GM10266 (cell line): ENCODE measurements at regions not wholly inside any gene's neighbourhood (a gene's known extent, or its start where the extent isn't known, plus 50 kb on each side); places are given as distances from the start of the nearest gene placed in this dataset.

Experiments used
- DNase-seq: peaks from one replicate; pipeline ENCODE4 v3.0.0; 2012; ENCODE audit errors: extremely low spot score
- TF ChIP-seq, protein P1 (sequence below): IDR thresholded peaks from 2 replicates; pipeline ENCODE4 v1.5.1; 2012; ENCODE audit warnings: mild to moderate bottlenecking, low read depth; ENCODE audit not compliant: control insufficient read depth, insufficient read depth; ENCODE audit errors: missing control alignments

DNA sequence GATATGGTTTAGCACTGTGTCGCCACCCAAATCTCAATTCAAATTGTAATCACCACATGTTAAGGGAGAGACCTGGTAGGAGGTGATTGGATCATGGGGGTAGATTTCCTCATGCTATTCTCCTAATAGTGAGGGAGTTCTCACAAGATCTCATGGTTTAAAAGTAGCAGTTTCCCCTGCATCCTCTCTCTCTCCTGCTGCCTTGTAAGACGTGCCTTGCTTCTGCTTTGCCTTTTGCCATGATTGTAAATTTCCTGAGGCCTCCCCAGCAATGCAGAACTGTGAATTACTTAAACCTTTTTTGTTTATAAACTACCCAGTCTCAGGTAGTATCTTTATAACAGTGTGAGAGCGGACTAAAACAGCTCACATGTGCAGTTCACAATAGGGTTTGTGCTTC lies 1668.7 kb upstream of the RAG2 start:
- TF ChIP-seq, protein P1, sequence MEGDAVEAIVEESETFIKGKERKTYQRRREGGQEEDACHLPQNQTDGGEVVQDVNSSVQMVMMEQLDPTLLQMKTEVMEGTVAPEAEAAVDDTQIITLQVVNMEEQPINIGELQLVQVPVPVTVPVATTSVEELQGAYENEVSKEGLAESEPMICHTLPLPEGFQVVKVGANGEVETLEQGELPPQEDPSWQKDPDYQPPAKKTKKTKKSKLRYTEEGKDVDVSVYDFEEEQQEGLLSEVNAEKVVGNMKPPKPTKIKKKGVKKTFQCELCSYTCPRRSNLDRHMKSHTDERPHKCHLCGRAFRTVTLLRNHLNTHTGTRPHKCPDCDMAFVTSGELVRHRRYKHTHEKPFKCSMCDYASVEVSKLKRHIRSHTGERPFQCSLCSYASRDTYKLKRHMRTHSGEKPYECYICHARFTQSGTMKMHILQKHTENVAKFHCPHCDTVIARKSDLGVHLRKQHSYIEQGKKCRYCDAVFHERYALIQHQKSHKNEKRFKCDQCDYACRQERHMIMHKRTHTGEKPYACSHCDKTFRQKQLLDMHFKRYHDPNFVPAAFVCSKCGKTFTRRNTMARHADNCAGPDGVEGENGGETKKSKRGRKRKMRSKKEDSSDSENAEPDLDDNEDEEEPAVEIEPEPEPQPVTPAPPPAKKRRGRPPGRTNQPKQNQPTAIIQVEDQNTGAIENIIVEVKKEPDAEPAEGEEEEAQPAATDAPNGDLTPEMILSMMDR: no peak
- DNase-seq: no peak

DNA sequence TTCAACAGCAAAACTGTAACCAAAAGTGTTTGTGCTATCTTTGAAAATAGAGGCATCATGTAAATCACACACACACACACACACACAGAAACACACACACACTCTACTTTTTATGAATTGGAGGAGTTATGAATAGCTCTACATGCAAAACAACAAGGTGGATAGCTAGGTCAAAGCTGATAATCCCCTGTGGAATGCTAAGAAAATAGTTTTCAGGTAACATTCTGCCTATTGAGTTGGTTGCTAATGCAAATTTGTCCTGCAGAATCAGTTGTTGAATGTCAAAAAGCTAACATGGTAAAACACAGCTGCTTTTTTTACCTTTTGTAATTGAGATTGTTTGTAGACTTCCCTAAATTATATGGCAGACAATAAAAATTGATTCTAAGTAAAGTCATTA lies 1658.4 kb upstream of the RAG2 start:
- TF ChIP-seq, protein P1: no peak
- no peak for DNase-seq

DNA sequence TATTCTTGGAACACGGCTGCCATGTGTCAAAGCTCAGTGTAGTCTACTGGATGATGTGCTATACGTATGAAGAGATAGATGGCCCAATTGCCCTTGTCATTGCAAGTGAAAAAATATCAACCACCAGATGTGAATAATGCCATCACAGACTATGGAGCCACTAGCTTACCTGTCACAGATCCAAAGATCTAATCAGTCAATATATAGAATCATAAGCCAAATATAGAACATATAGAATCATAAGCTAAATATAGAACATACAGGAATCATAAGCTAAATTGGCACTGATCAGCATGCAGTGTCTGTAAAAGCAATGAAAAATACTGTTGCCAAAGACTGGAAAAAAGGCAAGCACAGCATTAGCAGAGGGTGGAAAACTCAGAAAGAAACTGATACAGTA lies 1656.9 kb upstream of the RAG2 start:
- TF ChIP-seq, protein P1: no peak
- DNase-seq: no peak

DNA sequence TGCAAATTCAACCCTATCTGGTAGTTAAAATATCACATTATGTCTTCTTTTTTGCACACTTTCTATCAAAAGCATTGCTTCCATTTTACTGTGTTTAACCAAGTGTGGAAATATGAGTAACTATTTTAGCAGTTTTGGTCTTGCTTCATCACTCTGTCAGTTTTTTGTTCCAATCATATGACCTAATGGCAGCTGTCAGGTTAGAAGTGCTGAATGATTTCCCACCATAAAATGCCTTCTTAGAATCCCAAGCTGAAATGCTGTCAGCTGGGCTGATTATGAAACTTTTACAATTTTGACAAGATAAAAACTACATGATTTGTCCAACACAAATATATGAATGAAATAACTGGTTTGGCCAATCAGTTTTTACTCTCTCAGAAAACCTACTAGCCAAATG lies 1654.6 kb upstream of the RAG2 start:
- DNase-seq: no peak
- TF ChIP-seq, protein P1: no peak

DNA sequence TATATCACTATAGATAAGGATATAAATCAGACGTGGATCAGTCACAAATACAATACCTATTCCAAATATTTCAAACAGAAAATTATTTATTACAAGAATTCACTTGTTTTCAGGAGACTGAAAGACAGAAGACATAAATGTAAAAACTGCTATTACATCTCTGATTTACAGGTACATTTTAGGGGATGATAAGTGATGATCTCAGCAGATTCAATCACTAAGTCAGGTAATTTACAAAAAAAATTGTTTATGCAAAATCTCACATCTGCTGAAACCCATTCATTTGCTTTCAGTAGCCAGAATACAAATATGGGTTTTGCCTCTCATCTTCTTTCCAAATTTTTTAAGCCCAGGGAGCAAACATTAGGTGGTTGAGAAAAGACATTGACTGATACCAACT lies 1648.4 kb upstream of the RAG2 start:
- TF ChIP-seq, protein P1: no peak
- no peak for DNase-seq

DNA sequence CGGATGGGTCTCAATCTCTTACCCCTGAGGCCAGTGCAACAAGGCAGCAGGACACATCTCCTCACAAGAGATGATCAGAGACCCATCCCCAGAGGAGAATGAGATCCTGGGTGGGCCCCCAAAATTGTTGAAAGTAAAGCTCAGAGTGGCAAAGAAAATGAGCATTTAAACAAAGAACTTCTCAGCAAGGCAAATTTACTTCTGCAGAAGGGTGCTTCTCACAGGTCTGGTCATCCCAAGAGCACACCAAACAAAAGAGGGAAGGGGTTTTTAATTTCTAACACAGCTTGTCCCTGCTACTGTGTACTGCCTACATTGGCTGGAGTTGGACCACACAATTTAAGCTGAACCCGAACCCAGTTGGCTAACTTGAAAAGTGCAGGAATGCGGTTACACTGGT lies 1628.6 kb upstream of the RAG2 start:
- TF ChIP-seq, protein P1: no peak
- DNase-seq: no peak

DNA sequence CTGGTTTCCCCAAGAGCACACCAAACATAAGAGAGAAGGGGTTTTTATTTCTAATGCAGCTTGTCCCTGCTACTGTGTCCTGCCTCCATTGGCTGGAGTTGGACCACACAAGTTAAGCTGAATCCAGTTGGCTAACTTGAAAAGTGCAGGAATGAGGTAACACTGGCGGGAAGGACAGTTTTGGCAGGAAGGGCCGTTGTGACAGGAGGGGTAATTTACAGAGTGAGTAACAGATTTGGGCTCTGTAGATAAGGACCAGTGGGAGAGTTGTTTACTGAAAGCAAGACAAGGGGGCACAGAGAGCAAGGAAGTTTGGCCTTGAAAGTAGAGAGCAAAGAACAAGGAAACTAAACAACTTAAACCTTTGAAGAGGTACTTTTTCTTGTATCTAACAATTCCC lies 1623.3 kb upstream of the RAG2 start:
- TF ChIP-seq, protein P1: no peak
- DNase-seq: no peak
